Brain pericyte (primary cell): ENCODE measurements at regions not wholly inside any gene's neighbourhood (a gene's known extent, or its start where the extent isn't known, plus 50 kb on each side); places are given as distances from the start of the nearest gene placed in this dataset.

Experiments
- DNase-seq: peaks from one replicate; pipeline ENCODE4 v3.0.0-alpha.2; 2012; ENCODE audit warnings: low read depth, low spot score

DNA sequence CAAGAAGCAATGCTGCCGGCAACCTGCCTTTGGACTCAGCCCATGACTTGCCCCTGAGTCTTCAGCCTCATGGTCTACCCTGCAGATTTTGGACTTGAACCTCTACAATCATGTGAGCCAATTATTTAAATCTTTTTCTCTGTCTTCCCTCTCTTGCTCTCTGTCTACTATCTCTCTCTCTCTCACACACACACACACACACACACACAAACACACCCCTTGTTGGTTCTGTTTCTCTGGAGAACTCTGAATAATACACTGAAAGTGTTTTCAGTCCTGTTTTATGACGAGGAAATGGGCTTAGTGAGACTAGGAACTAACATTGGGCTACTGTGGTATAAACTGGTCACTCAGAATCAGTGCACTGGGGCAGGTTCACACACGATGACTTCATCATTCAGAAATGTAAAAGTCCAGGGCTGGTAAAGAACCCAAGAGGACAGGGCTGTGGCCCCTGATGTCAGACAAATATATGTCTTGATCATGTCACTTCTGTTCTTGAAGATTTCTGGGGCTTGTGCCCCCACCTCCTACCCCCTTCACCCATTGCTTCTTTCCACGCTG is 266.1 kb upstream of the SIX2 start:
- no peak for DNase-seq

- DNase-seq: no peak
These were observed 265.1 kb upstream of the SIX2 start for GRCh38 chr2:45274250-45274926.

- no peak for DNase-seq
These were observed 264.4 kb upstream of the SIX2 start for GRCh38 chr2:45273412-45274249.

- DNase-seq: no peak
These were observed 263.5 kb upstream of the SIX2 start for GRCh38 chr2:45272549-45273265.

DNA sequence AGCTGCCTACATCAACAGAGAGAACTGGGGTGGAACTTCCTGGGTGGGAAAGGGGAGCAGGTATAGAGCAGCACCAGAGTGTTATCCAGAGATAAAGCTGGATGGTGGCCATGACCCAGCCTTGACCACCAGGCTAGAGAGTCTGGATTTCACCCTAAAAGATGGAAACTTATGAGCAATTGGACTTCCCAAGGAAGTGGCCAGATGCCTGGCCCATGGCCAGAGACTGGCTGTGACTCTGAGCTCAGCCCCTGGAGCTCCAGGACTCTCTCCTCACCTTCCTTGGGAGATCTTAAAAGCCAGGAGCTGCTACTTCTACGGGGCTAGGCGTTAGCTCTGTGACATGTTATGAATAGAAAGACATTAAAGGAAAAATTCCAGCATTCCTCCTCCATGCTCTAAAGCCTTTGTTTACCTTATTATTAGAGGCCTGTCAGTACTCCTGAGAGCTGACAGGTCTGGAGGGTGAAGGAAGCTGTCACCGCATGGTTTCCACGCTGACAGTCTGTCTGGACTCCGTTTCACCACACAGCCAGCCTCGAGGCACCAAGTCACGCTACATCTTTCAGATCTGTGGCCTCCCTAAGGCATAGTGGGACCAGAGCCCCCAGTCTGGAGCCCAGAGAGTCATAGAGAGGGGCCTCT is 260.0 kb upstream of the SIX2 start:
- DNase-seq: no peak

- no peak for DNase-seq
These were observed 259.4 kb upstream of the SIX2 start for GRCh38 chr2:45268631-45269030.

DNA sequence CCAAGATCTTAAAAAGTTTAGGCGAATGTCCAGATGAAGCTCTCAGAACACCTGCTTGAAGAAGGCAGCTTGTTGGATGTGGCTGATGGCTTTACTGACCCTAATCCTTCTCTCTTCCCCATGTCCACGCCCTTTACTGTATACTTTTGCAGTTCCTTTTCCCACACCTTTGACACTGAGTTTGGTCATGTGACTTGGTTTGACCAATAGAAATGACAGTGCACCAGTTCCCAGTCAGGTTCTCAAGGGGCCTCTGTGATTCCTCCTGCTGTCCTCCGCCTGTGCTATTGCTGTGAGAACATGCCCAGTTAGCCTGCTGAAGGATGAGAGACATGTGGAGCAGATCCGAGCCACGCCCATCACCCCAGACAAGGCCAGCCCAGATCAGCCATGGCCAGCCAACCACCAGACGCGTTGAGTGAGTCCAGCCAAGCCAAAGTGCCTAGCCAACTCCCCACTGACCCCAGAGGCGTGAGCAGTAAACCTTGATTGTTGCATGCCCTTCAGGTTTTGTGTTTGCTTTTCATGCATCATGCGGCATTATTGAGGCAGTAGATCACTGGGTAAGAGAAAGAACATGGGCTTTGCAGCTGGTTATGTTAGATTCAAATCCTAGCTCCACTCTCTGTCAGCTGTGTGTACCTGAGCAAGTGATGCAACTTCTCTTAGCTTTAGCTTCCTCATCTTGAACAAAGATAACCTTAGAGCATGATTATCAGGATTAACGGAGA is 258.0 kb upstream of the SIX2 start:
- no peak for DNase-seq

- no peak for DNase-seq
These were observed 256.1 kb upstream of the SIX2 start for GRCh38 chr2:45265336-45265735.

- DNase-seq: no peak
These were observed 255.3 kb upstream of the SIX2 start for GRCh38 chr2:45264227-45265225.

- DNase-seq: no peak
These were observed 253.9 kb upstream of the SIX2 start for GRCh38 chr2:45263147-45263546.

DNA sequence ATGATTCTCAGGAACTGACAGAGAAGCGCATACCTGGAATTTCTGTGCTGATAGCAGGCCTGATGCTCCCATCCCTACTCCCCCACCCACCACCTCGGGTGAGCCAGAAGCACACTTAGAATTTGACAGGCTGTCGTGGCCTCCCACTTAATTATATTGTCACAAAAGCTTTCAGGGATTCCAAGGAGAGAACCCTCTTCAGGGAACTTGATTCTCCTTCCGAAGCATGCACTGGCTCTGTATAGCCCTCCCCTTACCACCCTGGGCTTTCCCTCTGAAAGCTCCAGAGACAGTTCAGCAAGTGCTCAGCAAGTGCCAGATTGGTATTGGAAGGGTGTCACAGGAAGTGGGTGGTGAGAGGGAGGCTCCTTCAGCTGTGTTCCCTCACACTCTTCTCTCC is 252.5 kb upstream of the SIX2 start:
- no peak for DNase-seq

- no peak for DNase-seq
These were observed 251.7 kb upstream of the SIX2 start for GRCh38 chr2:45260946-45261345.

DNA sequence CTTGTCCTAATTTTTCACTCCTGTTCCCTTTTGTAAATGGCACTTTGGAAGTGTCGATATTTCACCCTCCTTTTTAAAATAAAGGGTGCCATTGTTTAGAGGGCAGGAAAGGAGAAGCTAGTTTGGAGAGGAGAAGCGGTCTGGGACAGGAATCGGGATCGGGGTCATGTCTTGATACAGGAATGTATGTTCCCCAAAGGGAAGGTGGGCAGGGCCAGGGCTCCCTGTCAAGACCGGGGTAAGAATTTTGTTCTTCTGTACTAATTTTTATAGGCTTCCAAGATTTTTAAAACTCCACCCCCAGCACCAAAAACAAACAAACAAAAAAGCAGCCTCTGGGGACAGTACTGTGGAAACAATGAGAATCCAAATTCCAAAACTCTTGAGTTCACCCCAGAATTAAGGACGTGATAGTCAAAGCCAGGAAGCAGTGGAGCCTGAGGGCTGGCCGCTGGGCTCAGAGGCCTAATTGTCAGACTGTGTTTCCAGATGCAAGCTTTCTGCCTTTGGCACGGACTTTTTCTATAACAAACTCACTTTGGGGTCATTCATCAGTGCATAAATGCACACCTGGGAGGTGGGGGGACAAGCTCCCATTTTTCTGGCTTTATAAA is 250.4 kb upstream of the SIX2 start:
- DNase-seq: no peak

DNA sequence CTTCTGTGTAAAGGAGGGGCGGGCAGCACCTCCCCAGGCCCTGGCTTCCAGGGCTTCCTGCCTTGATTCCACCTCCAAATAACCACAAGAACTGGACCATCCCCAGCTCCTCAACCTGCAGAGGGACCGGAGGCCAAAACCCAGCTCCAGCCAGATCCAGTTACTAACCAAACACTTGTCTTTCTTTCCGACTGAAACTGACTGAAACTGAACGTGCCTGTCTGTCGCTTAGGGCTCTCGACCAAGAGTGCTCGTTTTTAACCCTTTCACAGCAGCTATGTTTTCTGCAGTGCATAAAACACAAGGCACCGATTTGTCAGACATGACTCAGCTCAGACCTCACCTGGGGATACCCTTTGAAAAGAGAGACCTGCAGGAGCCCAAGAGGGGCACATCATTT is 249.9 kb upstream of the SIX2 start:
- no peak for DNase-seq

DNA sequence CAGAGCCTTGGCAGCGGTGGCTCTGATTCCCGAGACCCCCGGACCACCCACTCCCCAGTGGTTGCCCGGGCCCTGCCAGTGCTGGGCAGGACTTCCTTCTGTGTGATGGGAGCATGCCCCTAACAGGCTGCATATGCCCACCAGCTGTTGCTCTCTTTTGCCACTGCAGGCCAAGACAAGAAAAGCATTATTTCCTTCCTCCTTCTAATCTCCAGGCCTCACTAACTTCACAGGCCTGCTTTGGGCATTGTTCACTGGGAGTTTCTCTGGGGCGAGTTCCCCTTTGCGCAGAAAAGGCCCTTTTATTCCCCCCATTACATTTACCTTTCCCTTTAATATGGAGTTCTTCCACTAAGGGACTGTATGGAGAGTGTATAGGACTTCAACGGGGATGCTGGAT is 249.1 kb upstream of the SIX2 start:
- no peak for DNase-seq

DNA sequence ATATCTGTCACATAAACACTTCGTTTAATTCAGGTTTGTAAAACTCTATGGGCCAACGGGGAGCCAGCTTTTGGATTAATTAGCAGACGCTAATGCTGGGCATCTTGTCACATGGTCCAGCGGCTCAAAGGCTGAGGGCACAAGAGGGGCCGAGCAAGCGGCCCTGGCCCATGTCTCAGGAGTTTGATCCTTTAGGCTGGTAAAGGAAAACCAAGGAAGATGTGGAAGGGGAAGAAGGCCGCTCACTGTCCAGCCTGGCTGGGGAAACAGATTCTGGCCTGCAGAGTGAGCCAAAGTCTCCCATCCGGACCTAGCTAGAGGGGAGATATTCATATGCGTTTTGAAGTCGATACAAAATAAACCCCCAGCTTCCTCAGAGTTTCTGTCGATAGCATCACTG is 248.6 kb upstream of the SIX2 start:
- no peak for DNase-seq

- no peak for DNase-seq
These were observed 247.8 kb upstream of the SIX2 start for GRCh38 chr2:45256867-45257641.

DNA sequence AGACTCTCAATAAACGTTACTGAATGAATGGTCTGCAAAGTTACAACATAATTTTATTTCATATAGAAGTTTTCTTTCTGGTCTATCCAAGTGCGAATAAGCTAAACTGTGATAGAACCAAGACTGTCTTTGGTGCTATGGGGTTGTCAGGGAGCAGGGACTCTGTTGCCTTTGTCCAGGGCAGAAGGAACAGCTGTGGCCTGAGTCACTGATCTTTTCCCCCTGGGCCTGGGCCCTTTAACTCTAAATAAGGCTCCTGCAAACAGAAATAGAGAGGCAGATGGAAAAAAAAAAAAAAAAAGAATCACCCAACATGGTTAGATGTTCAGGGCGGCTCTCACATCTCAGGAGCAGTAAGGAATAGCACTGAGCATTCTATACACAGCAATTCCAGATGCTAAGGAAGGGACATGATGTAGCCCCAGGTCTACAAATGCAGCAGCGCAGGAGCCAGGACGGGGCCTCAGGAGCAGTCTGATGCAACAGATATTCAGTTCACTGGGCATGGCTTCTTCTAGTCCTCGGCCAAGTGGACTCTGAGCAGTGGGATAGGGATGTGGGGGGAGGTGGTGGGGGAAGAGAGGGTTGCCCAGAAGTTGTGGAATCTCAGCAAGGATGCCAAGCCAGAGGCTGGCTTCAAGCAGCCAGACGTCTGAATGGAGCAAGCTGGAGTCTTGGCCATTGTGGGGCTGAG is 247.1 kb upstream of the SIX2 start:
- no peak for DNase-seq
